HepG2 (cell line): ENCODE measurements at regions not wholly inside any gene's neighbourhood (a gene's known extent, or its start where the extent isn't known, plus 50 kb on each side); places are given as distances from the start of the nearest gene placed in this dataset.

ENCODE experiments used
- ATAC-seq: fragments of 200-7000 bp; cut with Tn5 transposase; 3 replicates; pipeline ENCODE4 v1.9.1; 2020; ENCODE audit warnings: mild to moderate bottlenecking, moderate library complexity
- BruUV-seq: library from RNA; stranded (reverse); fragments of 400-500 nt; replicated peaks from 2 replicates; lab custom pipeline; 2021; lab: Mats Ljungman, UMichigan
- CTCF ChIA-PET: fragments of 300-600 bp; formaldehyde crosslinking; extraction: SDS; loops from one replicate; lab custom pipeline; 2021; ENCODE audit warnings: low total read pairs, inconsistent platforms, low intra/inter-chr PET ratio; lab: Yijun Ruan, JAX
- POLR2A ChIA-PET: fragments of 350-600 bp; sonication (Branson Sonifier 250); formaldehyde crosslinking; loops from one replicate; lab custom pipeline; 2020; ENCODE audit warnings: antibody characterized with exemption, inconsistent platforms; lab: Yijun Ruan, JAX
- DNase-seq: peaks from one replicate; pipeline ENCODE4 v3.0.0-alpha.2; 2015; ENCODE audit warnings: low spot score
- FAIRE-seq: peaks from 3 replicates; lab custom pipeline; 2011; peaks lifted over from hg19 to GRCh38; lab: Jason Lieb, UNC
- H2AFZ ChIP-seq: one replicate; pipeline ENCODE4 v1.6.1; 2011; ENCODE audit warnings: low read length, inconsistent platforms
- H3K27ac ChIP-seq: fragments of 300-600 bp; 3 replicates; pipeline ENCODE4 v1.8.0; 2011; ENCODE audit warnings: mixed run types, mild to moderate bottlenecking, mixed read lengths, low read length, inconsistent platforms; ENCODE audit not compliant: insufficient read depth; ENCODE audit errors: extremely low read length
- H3K27me3 ChIP-seq, 2 experiments: fragments of 200-600 bp in 1 of 2; 2 replicates in 1 of 2; 3 replicates in 1 of 2; pipeline versions ENCODE4 v1.6.0 to v1.8.0; 2011; ENCODE audit warnings: low read length in 2 of 2, mild to moderate bottlenecking in 2 of 2, moderate library complexity in 2 of 2, inconsistent platforms in 1 of 2; ENCODE audit not compliant: insufficient read depth in 2 of 2, control insufficient read depth in 1 of 2
- H3K36me3 ChIP-seq, 2 experiments: fragments of 200-600 bp in 1 of 2; replicated peaks in 1 of 2; 2 replicates in 1 of 2; 3 replicates in 1 of 2; pipeline versions ENCODE4 v1.5.1 to v1.8.0; 2011; ENCODE audit warnings: low read length in 2 of 2, inconsistent platforms in 1 of 2; ENCODE audit not compliant: insufficient read depth in 2 of 2, control insufficient read depth in 1 of 2
- H3K4me1 ChIP-seq: 2 replicates; pipeline ENCODE4 v1.5.1; 2012; ENCODE audit warnings: low read length, inconsistent platforms; ENCODE audit not compliant: insufficient read depth
- H3K4me2 ChIP-seq: 2 replicates; pipeline ENCODE4 v1.6.0; 2011; ENCODE audit warnings: low read depth, low read length, inconsistent platforms
- H3K4me3 ChIP-seq, 3 experiments: fragments of 200-600 bp in 1 of 3; sonication (generic), shearing (Covaris generic) in 1 of 3; replicated peaks in 1 of 3; 2 replicates each; pipeline ENCODE4 v1.5.1; 2011 to 2016; ENCODE audit warnings: low read length in 3 of 3, inconsistent platforms in 2 of 3, low read depth in 2 of 3, mild to moderate bottlenecking in 2 of 3, control low read depth in 1 of 3, mixed read lengths in 1 of 3; ENCODE audit not compliant: insufficient read depth in 1 of 3
- H3K79me2 ChIP-seq: one replicate; pipeline ENCODE4 v1.6.1; 2011; ENCODE audit warnings: low read length, inconsistent platforms; ENCODE audit not compliant: insufficient read depth
- H3K9ac ChIP-seq: 2 replicates; pipeline ENCODE4 v1.6.0; 2011; ENCODE audit warnings: mild to moderate bottlenecking, low read depth, low read length, inconsistent platforms; ENCODE audit not compliant: insufficient read depth
- H3K9me3 ChIP-seq: 2 replicates; pipeline ENCODE4 v1.5.1; 2012; ENCODE audit warnings: mild to moderate bottlenecking, low read length
- H4K20me1 ChIP-seq: 2 replicates; pipeline ENCODE4 v1.6.0; 2011; ENCODE audit warnings: inconsistent platforms, mild to moderate bottlenecking, low read length, moderate library complexity; ENCODE audit not compliant: insufficient read depth
- BCLAF1 ChIP-seq: fragments of 450-650 bp; IDR thresholded peaks from 2 replicates; pipeline ENCODE4 v1.6.1; 2017; ENCODE audit warnings: mild to moderate bottlenecking
- EZH2 ChIP-seq: conservative IDR thresholded peaks from 2 replicates; pipeline ENCODE4 v1.6.1; 2012; ENCODE audit warnings: mild to moderate bottlenecking, low read depth, low read length, moderate library complexity
- FOSL2 ChIP-seq: sonication (generic); formaldehyde crosslinking; IDR thresholded peaks from 2 replicates; pipeline ENCODE4 v1.4.0; 2020; ENCODE audit warnings: missing genetic modification reagents
- MTERF4 ChIP-seq: sonication (generic); formaldehyde crosslinking; IDR thresholded peaks from 2 replicates; pipeline ENCODE4 v1.8.0; 2023; ENCODE audit warnings: mild to moderate bottlenecking, missing genetic modification reagents
- MYPOP ChIP-seq: sonication (generic); formaldehyde crosslinking; IDR thresholded peaks from 2 replicates; pipeline ENCODE4 v1.8.1; 2023; ENCODE audit warnings: mild to moderate bottlenecking, moderate library complexity, missing genetic modification reagents
- NFIB ChIP-seq: sonication (generic); formaldehyde crosslinking; IDR thresholded peaks from 2 replicates; pipeline ENCODE4 v1.9.0; 2021; ENCODE audit warnings: missing genetic modification reagents, mild to moderate bottlenecking, borderline replicate concordance
- NFKBIZ ChIP-seq: IDR thresholded peaks from 2 replicates; pipeline ENCODE4 v1.6.1; 2018; ENCODE audit warnings: missing genetic modification reagents, missing compliant biosample characterization
- NR2F1 ChIP-seq, 2 experiments: fragments of 450-650 bp in 1 of 2; formaldehyde crosslinking in 1 of 2; IDR thresholded peaks; 2 replicates each; pipeline versions ENCODE4 v1.5.0 to v1.6.1; 2016 to 2020; ENCODE audit warnings: mild to moderate bottlenecking in 1 of 2, missing compliant biosample characterization in 1 of 2, missing genetic modification reagents in 1 of 2, moderate library complexity in 1 of 2
- TARDBP ChIP-seq: sonication (generic); formaldehyde crosslinking; IDR thresholded peaks from 2 replicates; pipeline ENCODE4 v1.8.0; 2022; ENCODE audit warnings: mild to moderate bottlenecking, missing genetic modification reagents
- ZC3H4 ChIP-seq: sonication (generic); formaldehyde crosslinking; IDR thresholded peaks from 2 replicates; pipeline ENCODE4 v1.4.0; 2020; ENCODE audit warnings: missing genetic modification reagents, borderline replicate concordance
- ZNF263 ChIP-seq: sonication (generic); formaldehyde crosslinking; IDR thresholded peaks from 2 replicates; pipeline ENCODE4 v1.4.0; 2020; ENCODE audit warnings: missing genetic modification reagents
- ZNF556 ChIP-seq: sonication (generic); formaldehyde crosslinking; IDR thresholded peaks from 2 replicates; pipeline ENCODE4 v1.4.0; 2020; ENCODE audit warnings: mild to moderate bottlenecking, missing genetic modification reagents, borderline replicate concordance
- ZNF563 ChIP-seq: sonication (generic); formaldehyde crosslinking; IDR thresholded peaks from 2 replicates; pipeline ENCODE4 v1.8.0; 2022; ENCODE audit warnings: mild to moderate bottlenecking, moderate library complexity, missing genetic modification reagents
- ZNF790 ChIP-seq: sonication (generic); formaldehyde crosslinking; IDR thresholded peaks from 2 replicates; pipeline ENCODE4 v1.8.0; 2022; ENCODE audit warnings: missing genetic modification reagents, mild to moderate bottlenecking, borderline replicate concordance
- ZSCAN29 ChIP-seq: sonication (generic); formaldehyde crosslinking; conservative IDR thresholded peaks from 2 replicates; pipeline ENCODE4 v1.4.0; 2020; ENCODE audit warnings: mild to moderate bottlenecking, missing genetic modification reagents
- WGBS: methylation state at CpG from one replicate; pipeline ENCODE4 v1.1.6; 2017; ENCODE audit warnings: low lambda C conversion rate; 5-methylcytosine and 5-hydroxymethylcytosine counted together
- in situ Hi-C: cut with HindIII; loops from 2 replicates; pipeline ENCODE4 v1.10.0; 2017; ENCODE audit warnings: low pct_unique_long_range_greater_than_20kb; ENCODE audit not compliant: extremely low pct_ligation_motif_present
- intact Hi-C: fragments of 100-400 bp; cut with micrococcal nuclease; formaldehyde crosslinking; loops from one replicate; pipeline ENCODE4 v1.10.0; 2022; ENCODE audit not compliant: unreplicated experiment

- in situ Hi-C loops (no loop called here), intact Hi-C loops (no loop called here)
- no peaks in the 10 kb centered on the region for H3K4me1 ChIP-seq
- ChIA-PET CTCF (no interaction called here), POLR2A (no interaction called here)
- no TSS peak for BruUV-seq
- TF ChIP-seq NR2F1 (CRISPR knock-in tag; IDR thresholded peaks at IDR 0.05) (no peak), FOSL2 (CRISPR knock-in tag) (no peak), EZH2 (no peak), ZNF263 (CRISPR knock-in tag) (no peak), MTERF4 (CRISPR knock-in tag) (no peak), BCLAF1 (no peak), MYPOP (no peak), TARDBP (CRISPR knock-in tag) (no peak), ZC3H4 (no peak), NFIB (CRISPR knock-in tag) (no peak), ZNF790 (CRISPR knock-in tag) (no peak), NFKBIZ (CRISPR knock-in tag) (no peak), ZNF563 (CRISPR knock-in tag) (no peak), ZNF556 (CRISPR knock-in tag) (no peak), ZSCAN29 (no peak)
- DNase-seq (no peak), FAIRE-seq (no peak), ATAC-seq (no peak)
- H3K9me3 ChIP-seq: no peaks in the 10 kb centered on the region
- H3K4me2 ChIP-seq: no peak overlapping the region
- H3K36me3 ChIP-seq: no peaks in the 10 kb centered on the region
- H3K9ac ChIP-seq: no peak overlapping the region
- no peaks in the 10 kb centered on the region for H4K20me1 ChIP-seq
- no peaks in the 10 kb centered on the region for H3K27me3 ChIP-seq
- no peak overlapping the region for H2AFZ ChIP-seq
- 19% methylated on average over 4 of the region's 4 CpGs for WGBS
- no peak overlapping the region for H3K4me3 ChIP-seq
- H3K27ac ChIP-seq: no peak overlapping the region
- no peaks in the 10 kb centered on the region for H3K79me2 ChIP-seq
These were observed 203.3 kb downstream of the EN1 start for GRCh38 chr2:118644190-118644589.
